Liver (tissue), 3 donors: ENCODE measurements at regions not wholly inside any gene's neighbourhood (a gene's known extent, or its start where the extent isn't known, plus 50 kb on each side); places are given as distances from the start of the nearest gene placed in this dataset.

Experiments used
- ATF3 ChIP-seq: IDR thresholded peaks from 2 replicates; pipeline ENCODE4 v1.6.1; 2016; ENCODE audit warnings: antibody characterized with exemption
- CTCF ChIP-seq: fragments of 150-350 bp; IDR thresholded peaks from 2 replicates; pipeline ENCODE4 v1.5.1; 2017; ENCODE audit warnings: improper control_type of control experiment, low read depth, low read length; ENCODE audit not compliant: missing input control
- HNF4A ChIP-seq, 2 donors: conservative IDR thresholded peaks; 2 replicates each; pipeline ENCODE4 v1.6.1; 2016; ENCODE audit warnings: antibody characterized with exemption in 2 of 2, mild to moderate bottlenecking in 2 of 2
- HNF4G ChIP-seq: IDR thresholded peaks from 2 replicates; pipeline ENCODE4 v1.6.1; 2016; ENCODE audit warnings: antibody characterized with exemption
- JUND ChIP-seq, 2 donors: IDR thresholded peaks; 2 replicates each; pipeline ENCODE4 v1.6.1; 2016; ENCODE audit warnings: antibody characterized with exemption in 2 of 2
- MAX ChIP-seq: IDR thresholded peaks from 2 replicates; pipeline ENCODE4 v1.6.1; 2016; ENCODE audit warnings: antibody characterized with exemption
- RAD21 ChIP-seq, 2 donors: IDR thresholded peaks; 2 replicates each; pipeline ENCODE4 v1.6.1; 2016; ENCODE audit warnings: antibody characterized with exemption in 2 of 2, mild to moderate bottlenecking in 2 of 2
- REST ChIP-seq: IDR thresholded peaks from 2 replicates; pipeline ENCODE4 v1.6.1; 2016; ENCODE audit warnings: antibody characterized with exemption, mild to moderate bottlenecking
- SP1 ChIP-seq: IDR thresholded peaks from 2 replicates; pipeline ENCODE4 v1.6.1; 2018; ENCODE audit warnings: antibody characterized with exemption, mild to moderate bottlenecking
- TAF1 ChIP-seq: conservative IDR thresholded peaks from 2 replicates; pipeline ENCODE4 v1.6.1; 2016; ENCODE audit warnings: antibody characterized with exemption, mild to moderate bottlenecking
- YY1 ChIP-seq: IDR thresholded peaks from 2 replicates; pipeline ENCODE4 v1.6.1; 2016; ENCODE audit warnings: antibody characterized with exemption, mild to moderate bottlenecking
- ZBTB33 ChIP-seq: IDR thresholded peaks from 2 replicates; pipeline ENCODE4 v1.6.1; 2016; ENCODE audit warnings: antibody characterized with exemption
- donor health status: healthy.
- donor health status: healthy.

- TF ChIP-seq CTCF: no peak
- no peak for TF ChIP-seq RAD21 (IDR thresholded peaks at IDR 0.05)
- TF ChIP-seq TAF1: no peak
- TF ChIP-seq REST: no peak
- TF ChIP-seq ZBTB33: no peak
- TF ChIP-seq YY1: no peak
- no peak for TF ChIP-seq ATF3
- TF ChIP-seq SP1: no peak
- TF ChIP-seq MAX: no peak
- TF ChIP-seq JUND (IDR thresholded peaks at IDR 0.05): no peak
- no peak for TF ChIP-seq HNF4G
- no peak for TF ChIP-seq HNF4A (conservative IDR thresholded peaks at IDR 0.05)
Measured at GRCh38 chr5:178787889-178788288, 57.4 kb upstream of the ZNF354A start.
